ENCODE measurements at regions not wholly inside any gene's neighbourhood (a gene's known extent, or its start where the extent isn't known, plus 50 kb on each side); places are given as distances from the start of the nearest gene placed in this dataset.

GRCh38 chr2:37819186-37819585 is 105.9 kb upstream of the RMDN2 start:
- TF ChIP-seq CTCF (IDR thresholded peaks at IDR 0.05; ENCODE audit: borderline replicate concordance, extremely low read depth, low read length, poor library complexity, severe bottlenecking) (no peak), EZH2 (IDR thresholded peaks at IDR 0.05; ENCODE audit: borderline replicate concordance, low read depth, low read length, severe bottlenecking) (no peak)

All from DND-41 (cell line).